GM21447 (cell line): ENCODE measurements at regions not wholly inside any gene's neighbourhood (a gene's known extent, or its start where the extent isn't known, plus 50 kb on each side); places are given as distances from the start of the nearest gene placed in this dataset.

ENCODE experiments used
- ATAC-seq: cut with Tn5 transposase; IDR thresholded peaks from one replicate; pipeline ENCODE4 v1.9.1; 2021; ENCODE audit not compliant: unreplicated experiment

DNA sequence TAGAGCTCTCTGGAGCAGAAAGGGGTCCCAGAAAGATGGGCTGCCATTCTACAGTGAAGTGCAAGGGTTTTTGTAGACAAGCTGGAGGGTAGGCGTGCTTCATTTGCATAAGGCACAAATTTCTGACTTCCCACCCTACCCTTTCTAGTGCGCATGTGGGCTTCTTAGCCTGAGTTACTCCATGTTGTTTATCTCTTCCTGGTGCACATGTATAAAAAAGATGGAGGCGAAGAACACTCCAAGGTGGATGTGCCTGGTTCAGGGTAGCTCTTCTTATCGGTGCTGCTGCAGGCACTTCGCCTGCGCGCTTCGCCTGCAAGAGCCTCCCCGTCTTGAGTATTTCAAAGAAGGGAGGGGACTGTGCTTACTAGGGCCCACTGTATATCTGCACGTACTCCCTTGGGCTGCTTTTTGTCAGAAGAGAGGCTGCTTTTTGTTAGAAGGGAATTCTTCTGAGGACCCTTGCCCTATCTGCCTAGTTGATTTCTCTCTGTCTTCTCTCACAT, 1047.3 kb upstream of the CNTN5 start:
- ATAC-seq: no peak

DNA sequence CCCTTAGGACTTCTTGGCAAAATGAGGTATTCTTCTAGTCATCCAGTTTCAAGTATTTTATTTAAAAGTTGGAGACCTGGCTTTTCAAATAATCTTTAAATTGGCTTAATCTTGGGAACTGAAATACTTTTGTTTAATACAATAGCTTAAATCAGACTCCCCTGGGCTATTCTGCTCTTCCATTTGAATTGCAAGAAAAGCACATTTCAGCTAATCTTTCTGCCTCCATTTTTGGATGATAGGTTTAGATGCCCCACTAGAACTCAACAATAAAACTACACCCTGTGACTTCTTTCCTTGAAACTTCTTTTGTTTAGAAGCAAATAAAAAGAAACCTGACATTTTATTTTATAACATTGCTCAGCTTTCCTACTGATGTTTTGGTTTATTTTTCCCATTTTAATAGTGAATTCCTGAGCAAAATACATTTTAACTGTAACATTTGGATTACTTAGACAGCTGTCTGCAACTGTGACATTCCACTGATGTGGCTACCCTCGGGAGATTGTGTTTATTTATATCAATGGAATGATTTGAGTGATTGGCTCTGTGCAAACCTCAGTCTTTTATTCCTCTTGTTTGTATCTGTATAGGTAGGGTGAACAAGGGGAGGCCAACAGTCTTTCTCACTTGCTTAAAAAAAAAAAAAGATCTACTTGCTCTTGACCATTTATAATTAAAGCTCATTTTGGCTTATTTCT, 1045.8 kb upstream of the CNTN5 start:
- no peak for ATAC-seq

- ATAC-seq: no peak
Measured at GRCh38 chr11:97977726-97978125, 1043.0 kb upstream of the CNTN5 start.

DNA sequence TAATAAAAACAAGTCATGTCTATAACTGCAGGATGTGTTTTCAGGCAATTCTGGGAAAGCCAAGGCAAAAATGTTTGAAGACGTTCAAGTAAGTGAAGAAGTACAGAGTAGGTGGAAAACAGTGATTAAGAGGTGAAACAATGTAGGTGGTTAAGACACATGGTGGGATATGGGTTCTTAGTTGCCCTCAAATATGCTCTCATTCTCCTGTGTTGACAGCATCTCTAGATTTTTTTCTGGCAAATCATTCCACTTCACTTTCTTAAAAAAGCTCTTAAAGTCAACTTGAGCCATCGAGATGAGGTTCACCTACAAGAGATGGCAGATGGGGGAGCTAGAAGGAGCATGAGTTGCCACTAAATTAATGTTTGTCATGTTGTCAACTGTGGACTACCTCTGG, 1041.0 kb upstream of the CNTN5 start:
- no peak for ATAC-seq

- no peak for ATAC-seq
Measured at GRCh38 chr11:97982512-97982911, 1038.2 kb upstream of the CNTN5 start.

DNA sequence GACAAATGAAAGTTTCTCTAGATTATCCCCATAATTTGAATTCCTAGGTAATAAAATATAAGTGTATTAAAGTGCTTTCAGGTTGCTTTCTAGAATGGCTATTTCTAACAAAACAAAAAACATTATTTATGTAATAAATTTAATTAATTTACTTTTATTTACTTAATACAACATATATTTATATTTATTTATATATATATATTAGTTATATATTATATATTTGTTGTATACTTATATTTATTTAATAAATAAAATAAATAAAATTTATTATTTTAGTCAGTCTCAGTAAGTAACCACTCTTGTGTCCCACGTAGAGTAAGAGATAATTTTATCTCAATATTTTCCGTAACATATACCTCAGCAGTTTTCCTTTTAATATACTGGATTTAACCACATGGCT, 1031.6 kb upstream of the CNTN5 start:
- no peak for ATAC-seq

GRCh38 chr11:97990162-97990920, 1030.4 kb upstream of the CNTN5 start:
- no peak for ATAC-seq

DNA sequence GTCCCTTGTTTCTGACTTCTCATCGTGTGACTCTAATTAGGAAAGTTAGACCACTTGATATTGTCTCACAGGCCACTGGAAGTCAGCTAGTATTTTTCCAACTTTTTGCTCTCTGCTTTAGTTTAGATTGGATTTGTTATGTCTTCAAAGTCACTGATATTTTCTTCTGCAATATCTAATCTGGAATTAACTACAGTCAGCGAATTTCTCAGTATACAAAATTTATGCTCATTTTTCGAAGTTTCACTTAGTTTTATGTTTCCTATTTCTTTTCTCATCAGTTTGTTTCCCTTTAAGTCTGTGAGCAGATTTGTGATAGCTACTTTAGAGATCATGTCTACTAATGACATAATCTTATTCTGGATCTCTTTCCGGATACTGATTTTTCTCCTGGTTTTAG, 1027.2 kb upstream of the CNTN5 start:
- ATAC-seq: no peak

GRCh38 chr11:97995874-97996273, 1024.9 kb upstream of the CNTN5 start:
- no peak for ATAC-seq

DNA sequence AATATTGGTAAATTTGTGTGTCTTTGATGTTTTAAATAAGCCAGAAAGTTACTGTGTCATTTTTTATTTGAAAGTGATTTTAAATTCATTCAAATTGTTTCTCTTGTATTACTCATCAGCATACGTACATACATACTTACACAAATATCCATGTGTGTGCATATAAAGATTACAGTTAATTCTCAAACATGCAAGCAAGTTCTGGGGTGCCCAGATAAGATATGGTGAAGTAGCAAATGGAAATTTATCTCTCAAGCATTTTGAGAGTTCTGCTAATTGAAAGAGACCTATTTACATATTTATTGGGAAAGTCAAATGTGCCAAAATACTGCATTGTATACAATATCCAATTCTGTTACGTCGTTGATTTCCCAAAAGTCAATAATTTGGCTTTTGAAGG, 1024.0 kb upstream of the CNTN5 start:
- no peak for ATAC-seq

GRCh38 chr11:98003606-98004371, 1017.0 kb upstream of the CNTN5 start:
- ATAC-seq: no peak

GRCh38 chr11:98007072-98007471, 1013.7 kb upstream of the CNTN5 start:
- ATAC-seq: no peak

DNA sequence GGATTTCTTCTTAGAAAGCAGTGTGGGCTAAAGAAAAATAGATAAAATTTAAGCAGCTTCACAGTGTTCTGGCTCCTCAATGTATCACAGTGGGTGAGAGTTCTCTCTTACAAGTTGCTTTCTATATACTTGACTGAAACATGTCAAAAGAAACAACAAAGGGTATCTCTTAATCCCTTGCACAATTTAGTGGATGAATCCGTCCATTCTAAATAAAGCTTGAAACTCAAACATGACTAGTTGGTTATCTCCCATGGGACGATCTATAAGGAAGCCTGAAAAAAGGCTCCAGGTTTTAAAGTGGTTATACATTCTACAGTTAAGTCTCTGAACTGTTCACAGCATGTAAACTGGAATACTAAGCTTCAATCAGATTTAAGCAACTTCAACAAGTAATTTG, 993.1 kb upstream of the CNTN5 start:
- ATAC-seq: no peak

- ATAC-seq: no peak
Measured at GRCh38 chr11:98029832-98030231, 990.9 kb upstream of the CNTN5 start.

- ATAC-seq: no peak
Measured at GRCh38 chr11:98036810-98037209, 983.9 kb upstream of the CNTN5 start.

- ATAC-seq: no peak
Measured at GRCh38 chr11:98040061-98040808, 980.5 kb upstream of the CNTN5 start.

DNA sequence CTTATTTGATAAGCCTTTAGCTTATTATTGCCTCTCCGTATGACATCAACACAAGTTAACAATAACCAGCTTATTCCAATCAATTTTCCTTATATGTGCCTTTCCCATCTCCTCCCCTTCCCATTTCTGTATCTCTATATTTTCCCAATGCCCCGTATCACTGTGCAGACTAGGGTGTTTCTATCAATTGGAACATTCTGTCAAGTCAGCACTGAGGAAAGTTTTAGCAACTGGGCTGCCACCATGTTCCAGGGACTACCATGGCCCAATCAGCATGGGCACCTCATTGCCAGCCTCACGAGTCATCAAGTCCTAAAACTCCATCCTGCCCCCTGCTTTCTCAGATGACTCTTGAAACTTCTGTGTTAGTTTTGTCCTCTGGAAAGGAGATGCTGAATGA, 973.1 kb upstream of the CNTN5 start:
- ATAC-seq: no peak

- no peak for ATAC-seq
Measured at GRCh38 chr11:98053851-98054250, 966.9 kb upstream of the CNTN5 start.

DNA sequence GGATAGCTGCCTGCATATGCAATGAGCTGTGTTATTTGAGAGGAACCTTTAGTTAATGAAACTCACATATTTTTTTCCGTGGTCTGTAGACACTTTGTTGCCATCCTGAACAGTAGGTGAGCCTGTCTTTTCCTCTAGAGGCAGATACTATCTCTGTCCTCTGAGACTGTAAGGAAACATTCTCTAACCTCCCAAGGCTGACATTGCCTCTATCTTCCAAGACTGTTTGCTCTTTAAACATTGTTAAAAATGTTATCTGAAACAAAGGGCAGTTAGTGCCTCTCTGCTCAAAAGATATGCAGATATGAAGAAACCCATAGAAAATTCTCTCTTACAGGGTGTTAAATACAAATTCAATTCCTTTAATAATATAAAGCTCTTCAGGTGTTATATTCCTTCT, 963.8 kb upstream of the CNTN5 start:
- ATAC-seq: no peak

DNA sequence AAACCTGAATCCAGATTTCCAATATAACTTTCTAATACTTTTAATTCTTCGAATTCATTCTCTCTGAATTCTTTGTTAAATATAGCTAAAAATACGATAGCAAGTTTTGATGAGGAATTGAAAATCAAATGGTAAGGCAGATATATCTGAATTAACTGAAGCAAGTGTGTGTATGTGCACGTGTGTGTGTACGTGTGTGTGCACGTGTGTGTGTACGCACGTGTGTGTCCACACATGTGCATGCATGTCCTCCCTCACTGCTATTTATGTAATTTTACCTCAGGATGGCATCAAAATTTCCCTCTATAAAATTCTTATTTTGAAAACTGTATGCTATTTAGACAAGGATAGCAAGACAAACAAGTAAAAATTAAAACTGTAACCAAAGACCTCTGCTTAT, 961.3 kb upstream of the CNTN5 start:
- ATAC-seq: no peak

DNA sequence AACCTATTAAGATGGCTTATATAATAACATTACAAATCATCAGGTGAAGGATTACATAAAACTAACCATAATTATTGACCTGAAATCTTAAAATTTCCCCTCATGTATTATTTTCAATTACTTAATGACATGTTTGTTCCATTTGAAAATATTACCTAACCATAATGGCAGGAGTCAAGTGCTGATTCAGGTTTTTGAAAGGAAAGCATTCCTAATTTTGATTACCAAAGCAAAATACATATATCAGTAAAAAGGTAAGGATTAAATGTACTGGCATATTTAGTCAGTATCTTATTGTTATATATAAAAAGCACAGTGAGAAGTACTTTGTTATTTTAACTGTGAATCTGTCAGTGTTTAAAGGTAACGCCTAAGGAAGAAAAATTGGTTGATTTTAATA, 960.0 kb upstream of the CNTN5 start:
- ATAC-seq: no peak
